HG02884 (cell line): ENCODE measurements at regions not wholly inside any gene's neighbourhood (a gene's known extent, or its start where the extent isn't known, plus 50 kb on each side); places are given as distances from the start of the nearest gene placed in this dataset.

Source experiments
- ATAC-seq: cut with Tn5 transposase; IDR thresholded peaks from one replicate; pipeline ENCODE4 v1.9.1; 2021; ENCODE audit warnings: mild to moderate bottlenecking, moderate library complexity; ENCODE audit not compliant: unreplicated experiment

GRCh38 chr10:35726846-35727245, 84.8 kb upstream of the FZD8 start:
- ATAC-seq = no peak

DNA sequence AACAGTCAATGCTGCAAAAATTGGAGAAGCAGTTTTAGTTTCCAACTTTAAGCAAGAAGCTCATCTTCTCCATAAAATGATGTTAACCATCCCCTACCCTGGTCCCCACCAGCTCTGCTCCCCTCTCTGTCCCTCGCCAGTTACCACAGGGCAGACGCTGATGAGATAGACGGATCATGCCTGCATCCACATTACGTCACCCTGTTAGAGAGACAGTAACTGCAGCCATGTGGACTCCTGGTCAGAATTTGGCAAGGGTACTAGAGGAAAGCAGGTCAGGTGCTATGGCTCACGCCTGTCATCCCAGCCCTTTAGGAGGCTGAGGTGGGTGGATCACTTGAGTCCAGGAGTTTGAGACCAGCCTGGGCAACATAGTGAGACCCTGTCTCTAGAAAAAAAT, 81.9 kb upstream of the FZD8 start:
- ATAC-seq = no peak

DNA sequence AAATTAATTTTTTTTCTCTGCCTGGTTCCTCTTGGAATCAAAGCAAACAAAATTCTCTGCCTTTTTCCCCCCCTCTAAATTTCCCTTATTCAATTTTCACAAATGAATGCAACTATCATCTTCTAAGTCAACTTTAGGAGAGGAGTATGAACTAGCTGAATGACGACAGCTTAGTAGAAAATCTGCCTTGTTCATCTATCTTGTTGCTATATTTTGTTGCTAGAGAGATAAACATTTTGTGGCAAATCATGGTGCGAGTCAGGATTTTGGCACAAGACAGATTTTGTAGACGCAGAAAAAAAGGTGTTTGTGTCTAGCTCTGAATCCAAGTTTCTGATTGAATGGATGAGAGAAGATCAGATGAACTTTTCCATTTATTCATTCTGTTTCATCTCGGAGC, 81.0 kb upstream of the FZD8 start:
- no peak for ATAC-seq

DNA sequence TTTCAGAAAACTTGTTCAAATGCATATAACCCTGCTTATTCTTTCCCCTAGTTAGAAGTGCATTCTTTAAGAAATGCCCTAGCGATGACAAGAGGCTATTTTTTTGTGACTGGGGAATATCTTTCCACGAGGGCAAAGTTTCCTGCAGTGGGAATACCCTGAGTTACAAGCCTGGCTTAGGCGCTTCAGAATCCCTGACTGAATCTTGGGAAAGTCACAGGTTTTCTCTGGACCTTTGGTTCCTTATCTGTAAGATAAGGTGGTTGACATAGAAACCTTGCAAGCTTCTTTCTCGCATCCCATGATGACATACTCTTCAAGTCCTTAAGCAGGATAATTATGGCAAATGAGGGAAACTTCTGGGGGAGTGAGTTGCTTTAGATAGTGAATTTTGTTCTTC, 80.5 kb upstream of the FZD8 start:
- ATAC-seq = no peak

DNA sequence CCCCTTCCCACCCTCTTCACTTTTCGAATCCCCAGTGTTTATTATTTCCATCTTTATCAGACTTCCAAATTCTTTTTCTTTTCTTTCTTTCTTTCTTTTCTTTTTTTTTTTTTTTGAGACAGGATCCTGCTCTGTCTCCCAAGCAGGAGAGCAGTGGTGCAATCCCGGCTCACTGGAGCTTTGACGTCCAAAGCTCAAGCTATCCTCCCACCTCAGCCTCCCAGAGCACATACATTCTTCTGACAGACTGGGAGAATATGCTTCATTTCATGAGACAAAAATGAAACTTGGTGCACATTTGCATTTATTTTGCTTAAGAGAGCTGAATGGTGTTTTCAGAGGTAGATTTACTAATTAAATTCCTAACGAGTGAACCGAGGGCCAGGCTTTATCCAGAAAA, 80.1 kb upstream of the FZD8 start:
- ATAC-seq = no peak

GRCh38 chr10:35720366-35720765, 78.3 kb upstream of the FZD8 start:
- ATAC-seq = no peak

- ATAC-seq = no peak
Observed at GRCh38 chr10:35716776-35717175, 74.7 kb upstream of the FZD8 start.

DNA sequence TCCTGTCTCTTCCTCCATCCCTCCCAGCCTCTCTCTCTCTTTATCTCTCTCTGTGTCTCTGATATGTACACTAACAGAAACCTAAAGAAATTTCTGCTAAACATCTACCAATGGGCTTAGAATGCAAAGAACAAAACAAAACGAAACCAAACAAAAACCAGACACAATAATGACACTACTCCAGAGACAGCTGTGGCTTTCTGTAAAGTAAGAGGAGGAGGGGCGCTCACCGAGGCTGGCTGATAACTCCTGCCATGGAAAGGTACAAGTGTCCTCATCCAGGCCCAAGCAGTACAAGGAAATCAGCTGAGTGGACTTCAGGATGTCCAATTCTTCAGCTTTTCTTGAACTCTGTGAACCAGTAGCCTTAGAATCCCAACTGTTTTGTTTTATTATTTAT, 70.4 kb upstream of the FZD8 start:
- ATAC-seq = no peak

GRCh38 chr10:35711615-35712411, 69.7 kb upstream of the FZD8 start:
- no peak for ATAC-seq

DNA sequence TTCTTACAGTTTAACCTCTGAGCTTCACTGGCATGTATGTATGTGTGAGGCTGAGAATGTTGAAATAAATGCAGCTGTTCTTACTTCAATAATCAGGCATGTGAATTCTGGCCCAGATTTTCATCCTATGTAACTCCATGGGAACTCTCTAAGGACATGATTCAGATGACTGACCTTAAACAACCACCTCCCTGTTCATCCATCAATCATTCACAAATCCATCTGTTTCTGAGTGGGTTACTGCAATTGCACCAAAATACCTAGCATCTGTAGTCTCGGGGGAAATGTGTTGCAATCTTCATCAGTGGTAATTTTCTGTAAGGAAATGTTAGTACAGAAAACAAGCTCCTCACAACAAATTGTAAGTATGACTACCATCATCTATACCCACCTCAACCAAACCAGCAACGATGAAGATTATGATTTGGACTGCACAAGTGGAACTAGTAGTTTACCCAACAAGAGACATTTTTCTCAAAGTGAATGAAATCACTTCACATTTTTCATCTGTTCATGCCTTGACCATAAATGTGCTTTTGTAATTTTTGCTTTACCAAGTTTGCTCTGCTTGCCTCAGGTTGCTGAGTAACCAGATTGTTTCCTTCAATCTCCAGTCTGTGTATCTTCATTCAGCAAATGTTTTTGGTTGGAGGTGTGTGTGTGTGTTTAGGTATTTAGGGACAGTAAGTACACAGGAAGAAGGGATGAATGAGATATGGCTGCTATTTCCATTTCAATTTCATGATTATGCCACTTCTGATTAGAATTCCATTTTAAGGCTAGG, 65.7 kb upstream of the FZD8 start:
- ATAC-seq = no peak

GRCh38 chr10:35706959-35707358, 64.9 kb upstream of the FZD8 start:
- no peak for ATAC-seq

DNA sequence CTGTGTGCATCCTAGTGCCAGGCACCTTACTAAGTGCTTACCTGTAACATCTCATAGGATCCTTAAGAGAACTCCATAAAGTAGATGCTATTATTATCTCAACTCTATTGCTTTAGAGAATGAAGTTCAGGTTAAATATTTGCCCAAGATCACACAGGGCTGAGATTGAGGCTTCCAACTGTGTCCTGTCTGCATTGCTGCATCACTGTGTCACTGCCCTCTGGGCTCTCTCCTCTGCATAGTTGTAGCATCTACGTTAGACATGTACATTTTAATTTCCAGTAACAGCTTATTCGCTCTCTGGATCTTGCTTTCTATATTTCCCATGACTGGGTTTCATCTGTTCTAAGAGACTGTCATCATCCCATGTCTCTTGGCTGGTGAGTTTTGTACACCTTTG, 63.6 kb upstream of the FZD8 start:
- ATAC-seq = no peak

GRCh38 chr10:35705051-35705450, 63.0 kb upstream of the FZD8 start:
- no peak for ATAC-seq

- no peak for ATAC-seq
Observed at GRCh38 chr10:35704401-35704800, 62.3 kb upstream of the FZD8 start.

DNA sequence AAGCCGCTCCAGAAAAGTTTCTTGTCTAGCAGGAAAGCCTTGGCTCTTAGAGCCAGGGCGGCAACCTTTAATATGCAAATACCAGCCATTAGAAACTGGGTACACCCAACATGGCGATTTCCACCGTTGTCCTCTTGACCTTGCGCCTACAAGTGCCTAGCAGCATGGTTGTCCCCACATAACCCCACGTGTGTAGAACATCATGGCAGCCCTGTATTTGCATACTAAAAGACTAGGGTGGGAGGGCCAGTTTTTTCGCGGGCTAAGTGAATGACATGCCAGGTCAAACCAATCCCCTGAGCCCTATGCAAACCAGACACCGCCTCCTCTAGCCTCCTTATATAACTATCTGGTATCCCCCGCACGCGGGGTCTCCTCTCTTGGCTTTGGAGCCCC, 58.4 kb upstream of the FZD8 start:
- ATAC-seq = no peak

DNA sequence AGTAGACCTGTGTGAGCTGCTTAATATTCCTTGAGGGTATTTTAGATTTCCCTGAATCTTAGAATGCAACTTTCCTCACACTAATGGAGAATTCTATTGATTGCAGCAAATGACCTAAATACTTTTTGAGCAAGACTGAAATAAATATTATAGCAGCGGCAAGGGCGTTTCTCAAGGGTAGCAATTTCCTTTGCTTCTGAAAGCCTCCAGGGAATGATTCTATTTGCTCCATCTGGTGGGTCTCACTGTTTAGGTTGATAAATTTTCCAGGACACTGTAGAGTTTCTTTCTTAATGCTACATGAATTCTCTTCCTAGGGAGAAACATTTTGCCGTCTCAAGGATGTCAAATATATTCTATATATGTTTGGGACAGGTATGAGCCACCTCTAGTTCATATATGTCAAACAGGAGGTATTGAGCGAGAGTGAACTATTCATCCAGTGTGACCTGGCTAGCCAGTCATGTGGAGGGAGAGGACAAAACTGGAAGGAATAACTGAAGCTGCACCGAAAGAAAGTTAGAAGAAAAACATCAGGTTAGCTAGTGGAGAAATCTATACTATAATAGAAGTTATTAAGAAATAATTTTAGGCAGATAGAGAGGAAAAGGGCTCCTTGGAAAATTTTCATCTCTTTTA, 57.9 kb upstream of the FZD8 start:
- ATAC-seq = no peak

GRCh38 chr10:35696392-35697287, 54.5 kb upstream of the FZD8 start:
- ATAC-seq = no peak

- no peak for ATAC-seq
Observed at GRCh38 chr10:35693800-35694199, 51.7 kb upstream of the FZD8 start.
